Chondrocyte (in vitro differentiated cells): ENCODE measurements at regions not wholly inside any gene's neighbourhood (a gene's known extent, or its start where the extent isn't known, plus 50 kb on each side); places are given as distances from the start of the nearest gene placed in this dataset.

Source experiments
- DNase-seq: peaks from one replicate; pipeline ENCODE4 v3.0.0; 2021; ENCODE audit warnings: mixed read lengths, low spot score
- H3K27ac Mint-ChIP-seq: one replicate; pipeline ENCODE4 v1.8.0; 2021; ENCODE audit warnings: mild to moderate bottlenecking, moderate library complexity, mixed read lengths; ENCODE audit not compliant: unreplicated experiment
- H3K27me3 Mint-ChIP-seq: 2 replicates; pipeline ENCODE4 v1.8.0; 2021; ENCODE audit warnings: low read depth, mixed read lengths
- H3K36me3 Mint-ChIP-seq: 2 replicates; pipeline ENCODE4 v1.8.0; 2021; ENCODE audit warnings: low read depth, mixed read lengths
- H3K4me1 Mint-ChIP-seq: 2 replicates; pipeline ENCODE4 v1.8.0; 2021; ENCODE audit warnings: low read depth, mild to moderate bottlenecking, mixed read lengths
- H3K4me3 Mint-ChIP-seq: one replicate; pipeline ENCODE4 v1.8.0; 2021; ENCODE audit warnings: mild to moderate bottlenecking, moderate library complexity, mixed read lengths; ENCODE audit not compliant: unreplicated experiment
- H3K9me3 Mint-ChIP-seq: 2 replicates; pipeline ENCODE4 v1.8.0; 2021; ENCODE audit warnings: low read depth, mixed read lengths
- CTCF ChIP-seq: fragments of 200-600 bp; sonication (generic); IDR thresholded peaks from 2 replicates; pipeline ENCODE4 v1.5.0; 2021; ENCODE audit warnings: antibody characterized with exemption, mild to moderate bottlenecking, moderate library complexity

GRCh38 chr7:145520284-145520683 lies 596.3 kb upstream of the CNTNAP2 start:
- no peak overlapping the region for H3K27ac Mint-ChIP-seq
- TF ChIP-seq CTCF: no peak
- DNase-seq: no peak
- no peaks in the 10 kb centered on the region for H3K9me3 Mint-ChIP-seq
- H3K36me3 Mint-ChIP-seq: no peaks in the 10 kb centered on the region
- H3K4me1 Mint-ChIP-seq: no peaks in the 10 kb centered on the region
- H3K4me3 Mint-ChIP-seq: no peak overlapping the region
- no peaks in the 10 kb centered on the region for H3K27me3 Mint-ChIP-seq

- Mint-ChIP-seq H3K27me3 (no peaks in the 10 kb centered on the region), H3K9me3 (peaks cover 35% of the 10 kb centered on the region), H3K36me3 (no peaks in the 10 kb centered on the region), H3K4me1 (no peaks in the 10 kb centered on the region), H3K4me3 (no peak overlapping the region), H3K27ac (no peak overlapping the region)
- no peak for TF ChIP-seq CTCF
- no peak for DNase-seq
Observed at GRCh38 chr7:145511004-145511403, 605.6 kb upstream of the CNTNAP2 start.

- Mint-ChIP-seq H3K36me3 (no peaks in the 10 kb centered on the region), H3K27me3 (peaks cover 1% of the 10 kb centered on the region), H3K4me3 (no peak overlapping the region), H3K9me3 (peaks cover 19% of the 10 kb centered on the region), H3K27ac (no peak overlapping the region), H3K4me1 (no peaks in the 10 kb centered on the region)
- TF ChIP-seq CTCF: no peak
- DNase-seq: no peak
Observed at GRCh38 chr7:145497911-145498525, 618.6 kb upstream of the CNTNAP2 start.

GRCh38 chr7:145490356-145490755 lies 626.2 kb upstream of the CNTNAP2 start:
- no peak overlapping the region for H3K4me3 Mint-ChIP-seq
- H3K27ac Mint-ChIP-seq: no peak overlapping the region
- no peak for TF ChIP-seq CTCF
- DNase-seq: no peak
- peaks cover 47% of the 10 kb centered on the region for H3K9me3 Mint-ChIP-seq
- no peaks in the 10 kb centered on the region for H3K27me3 Mint-ChIP-seq
- H3K36me3 Mint-ChIP-seq: peaks cover 2% of the 10 kb centered on the region
- H3K4me1 Mint-ChIP-seq: no peaks in the 10 kb centered on the region

GRCh38 chr7:145489609-145490008 lies 627.0 kb upstream of the CNTNAP2 start:
- TF ChIP-seq CTCF: no peak
- Mint-ChIP-seq H3K4me1 (no peaks in the 10 kb centered on the region), H3K36me3 (peaks cover 2% of the 10 kb centered on the region), H3K27ac (no peak overlapping the region), H3K9me3 (peaks cover 46% of the 10 kb centered on the region), H3K4me3 (no peak overlapping the region), H3K27me3 (no peaks in the 10 kb centered on the region)
- no peak for DNase-seq
